ENCODE measurements at regions not wholly inside any gene's neighbourhood (a gene's known extent, or its start where the extent isn't known, plus 50 kb on each side); places are given as distances from the start of the nearest gene placed in this dataset.

DNA sequence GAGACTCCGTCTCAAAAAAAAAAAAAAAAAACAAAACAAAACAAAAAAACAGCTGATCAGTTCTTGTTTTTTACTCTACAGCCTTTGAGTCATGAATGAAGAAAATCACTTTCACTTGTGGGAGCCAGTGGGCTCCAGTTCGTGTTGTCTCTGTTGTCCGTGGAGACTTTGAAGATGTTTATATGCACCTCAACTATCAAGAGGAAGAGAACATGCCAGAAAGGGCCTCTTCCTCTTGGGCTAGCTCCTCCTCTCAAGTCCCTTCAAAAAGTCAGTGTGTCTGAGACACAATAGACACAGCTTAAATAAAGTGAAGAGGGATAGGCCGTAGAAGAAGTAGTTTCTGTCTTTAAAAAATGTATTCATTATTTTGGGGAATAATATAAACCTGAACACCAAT, 182.7 kb downstream of the KDR start:
- no peak for DNase-seq (ENCODE audit: insufficient read length, low spot score, missing footprints)
- H3K79me2 ChIP-seq (ENCODE audit: insufficient read depth, low read length) = no peaks in the 10 kb centered on the region
- H3K36me3 ChIP-seq (ENCODE audit: insufficient read depth, low read length) = no peaks in the 10 kb centered on the region
- H3K27ac ChIP-seq (ENCODE audit: low read depth, low read length) = no peak overlapping the region
- no peaks in the 10 kb centered on the region for H4K20me1 ChIP-seq (ENCODE audit: insufficient read depth, low read length)
- H2AFZ ChIP-seq (ENCODE audit: low read length) = no peak overlapping the region
- no peak overlapping the region for H3K4me3 ChIP-seq (ENCODE audit: insufficient read depth, low read length)
- H3K9me3 ChIP-seq (ENCODE audit: low read depth, low read length) = no peaks in the 10 kb centered on the region
- no peak for TF ChIP-seq CTCF (IDR thresholded peaks at IDR 0.05; ENCODE audit: extremely low read depth, low read depth, low read length)
- no peaks in the 10 kb centered on the region for H3K27me3 ChIP-seq (ENCODE audit: insufficient read depth, low read length)
- no peak overlapping the region for H3K4me2 ChIP-seq (ENCODE audit: insufficient read depth, low read length)
- no peaks in the 10 kb centered on the region for H3K4me1 ChIP-seq (ENCODE audit: insufficient read depth, low read length)

DNA sequence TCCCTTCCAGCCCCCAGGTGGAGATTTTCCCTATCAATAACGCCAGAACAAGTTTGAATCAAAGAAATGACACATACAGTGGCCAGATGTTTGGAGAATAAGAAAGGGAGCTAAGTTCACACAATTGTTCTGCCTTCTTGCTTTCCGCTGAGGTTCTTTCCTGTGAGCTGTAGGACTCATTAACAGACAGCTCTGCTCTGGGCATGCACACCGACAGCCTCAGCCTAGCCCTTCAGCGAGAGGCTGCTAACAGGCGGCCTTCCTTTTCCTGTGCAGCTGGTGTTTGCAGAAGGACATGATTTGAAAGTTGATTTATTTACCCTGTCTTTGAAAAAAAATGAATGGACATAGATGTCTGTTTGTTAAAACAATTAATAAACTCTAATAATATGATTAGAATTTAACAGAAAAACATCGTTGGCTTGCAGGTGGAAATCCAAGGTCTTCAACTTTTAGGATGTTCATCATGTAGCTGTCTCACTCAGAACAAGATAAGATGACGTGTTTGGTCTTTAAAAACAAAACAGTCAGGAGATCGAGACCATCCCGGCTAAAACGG, 183.3 kb downstream of the KDR start:
- Histone ChIP-seq H3K4me2 (ENCODE audit: insufficient read depth, low read length) (no peak overlapping the region), H2AFZ (ENCODE audit: low read length) (no peak overlapping the region)
- no peak for DNase-seq (ENCODE audit: insufficient read length, low spot score, missing footprints)

GRCh38 chr4:54940996-54941865, 184.2 kb downstream of the KDR start:
- Histone ChIP-seq H2AFZ (ENCODE audit: low read length) (no peak overlapping the region), H3K36me3 (ENCODE audit: insufficient read depth, low read length) (no peaks in the 10 kb centered on the region), H3K27me3 (ENCODE audit: insufficient read depth, low read length) (no peaks in the 10 kb centered on the region), H3K4me1 (ENCODE audit: insufficient read depth, low read length) (no peaks in the 10 kb centered on the region), H3K4me2 (ENCODE audit: insufficient read depth, low read length) (no peak overlapping the region), H3K9me3 (ENCODE audit: low read depth, low read length) (no peaks in the 10 kb centered on the region), H3K27ac (ENCODE audit: low read depth, low read length) (no peak overlapping the region), H3K4me3 (ENCODE audit: insufficient read depth, low read length) (no peak overlapping the region), H3K79me2 (ENCODE audit: insufficient read depth, low read length) (no peaks in the 10 kb centered on the region), H4K20me1 (ENCODE audit: insufficient read depth, low read length) (no peaks in the 10 kb centered on the region)
- DNase-seq (ENCODE audit: insufficient read length, low spot score, missing footprints) = no peak
- no peak for TF ChIP-seq CTCF (IDR thresholded peaks at IDR 0.05; ENCODE audit: extremely low read depth, low read depth, low read length)

More for the DNA sequence above, 183.3 kb downstream of the KDR start:
- no peaks in the 10 kb centered on the region for H3K79me2 ChIP-seq (ENCODE audit: insufficient read depth, low read length)
- no peaks in the 10 kb centered on the region for H3K36me3 ChIP-seq (ENCODE audit: insufficient read depth, low read length)
- no peak overlapping the region for H3K27ac ChIP-seq (ENCODE audit: low read depth, low read length)
- no peaks in the 10 kb centered on the region for H4K20me1 ChIP-seq (ENCODE audit: insufficient read depth, low read length)
- H3K27me3 ChIP-seq (ENCODE audit: insufficient read depth, low read length) = no peaks in the 10 kb centered on the region
- no peaks in the 10 kb centered on the region for H3K4me1 ChIP-seq (ENCODE audit: insufficient read depth, low read length)
- no peak for TF ChIP-seq CTCF (IDR thresholded peaks at IDR 0.05; ENCODE audit: extremely low read depth, low read depth, low read length)
- no peak overlapping the region for H3K4me3 ChIP-seq (ENCODE audit: insufficient read depth, low read length)
- no peaks in the 10 kb centered on the region for H3K9me3 ChIP-seq (ENCODE audit: low read depth, low read length)

- Histone ChIP-seq H3K9me3 (ENCODE audit: low read depth, low read length) (no peaks in the 10 kb centered on the region), H3K4me3 (ENCODE audit: insufficient read depth, low read length) (no peak overlapping the region), H3K4me1 (ENCODE audit: insufficient read depth, low read length) (no peaks in the 10 kb centered on the region), H3K27me3 (ENCODE audit: insufficient read depth, low read length) (no peaks in the 10 kb centered on the region), H3K27ac (ENCODE audit: low read depth, low read length) (no peak overlapping the region), H3K4me2 (ENCODE audit: insufficient read depth, low read length) (no peak overlapping the region), H2AFZ (ENCODE audit: low read length) (no peak overlapping the region), H3K79me2 (ENCODE audit: insufficient read depth, low read length) (no peaks in the 10 kb centered on the region), H4K20me1 (ENCODE audit: insufficient read depth, low read length) (no peaks in the 10 kb centered on the region), H3K36me3 (ENCODE audit: insufficient read depth, low read length) (no peaks in the 10 kb centered on the region)
- no peak for DNase-seq (ENCODE audit: insufficient read length, low spot score, missing footprints)
- no peak for TF ChIP-seq CTCF (IDR thresholded peaks at IDR 0.05; ENCODE audit: extremely low read depth, low read depth, low read length)
Observed at GRCh38 chr4:54937501-54937900, 187.9 kb downstream of the KDR start.

All from osteoblast (primary cell).